ENCODE measurements at regions not wholly inside any gene's neighbourhood (a gene's known extent, or its start where the extent isn't known, plus 50 kb on each side); places are given as distances from the start of the nearest gene placed in this dataset.

DNA sequence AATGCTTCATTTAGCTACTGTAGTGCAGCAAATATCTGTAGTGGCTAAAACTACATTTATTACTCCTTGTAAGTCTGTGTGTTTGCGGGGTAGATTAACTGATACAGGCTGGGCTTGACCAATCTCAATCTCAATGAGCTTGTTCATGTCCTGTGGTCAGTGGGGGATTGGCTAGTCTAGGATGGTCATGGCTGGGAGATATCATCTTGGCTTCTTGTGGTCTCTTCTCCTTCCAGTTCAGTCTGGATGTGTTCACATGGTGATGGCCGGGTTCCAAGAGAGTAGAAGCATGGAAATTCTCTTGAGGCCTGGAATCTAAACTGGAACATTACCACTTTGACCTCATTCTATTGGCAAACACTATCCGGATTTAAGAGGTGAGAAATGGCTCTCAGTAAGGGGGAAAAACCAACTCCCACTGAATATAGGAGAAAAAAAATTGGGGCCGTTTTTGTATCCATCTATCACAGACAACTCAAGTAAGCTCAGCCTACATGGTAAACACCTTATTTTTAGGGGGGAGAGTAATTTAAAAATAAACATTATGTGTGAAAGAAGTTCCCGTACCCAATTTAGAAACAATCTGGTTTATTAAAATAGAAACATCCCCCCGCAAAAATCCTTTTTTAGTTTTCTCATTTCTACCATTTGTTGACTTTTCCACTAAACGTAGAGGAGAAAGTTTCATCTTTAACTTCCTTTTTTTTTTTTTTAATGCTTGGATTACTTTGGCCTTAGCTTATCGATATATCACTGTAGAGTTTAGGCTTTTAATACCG lies 284.9 kb upstream of the TBC1D5 start:
- ATAC-seq (ENCODE audit: low FRiP score), result no peak

DNA sequence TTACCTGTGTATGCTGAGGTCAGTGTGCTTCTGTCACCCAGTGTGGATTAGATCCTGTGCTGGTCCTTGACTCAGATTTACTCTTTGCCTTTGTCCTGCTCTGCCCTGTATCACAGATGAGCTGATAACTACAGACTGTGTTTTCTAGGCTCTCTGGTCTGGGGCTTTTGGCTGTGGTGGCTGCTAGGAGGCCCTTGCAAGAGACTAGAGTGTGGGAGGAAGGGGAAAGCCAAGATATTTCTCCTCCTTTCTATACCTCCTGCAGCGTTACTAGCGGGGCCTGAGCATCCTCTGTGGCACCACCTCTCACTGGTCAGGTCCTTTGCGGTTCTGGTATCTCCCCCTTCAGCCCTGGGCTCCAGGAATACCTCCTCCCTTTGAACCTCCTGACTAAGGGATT lies 282.3 kb upstream of the TBC1D5 start:
- no peak for ATAC-seq (ENCODE audit: low FRiP score)
- DNase-seq (ENCODE audit: low spot score), result no peak
- TF ChIP-seq, protein P1, sequence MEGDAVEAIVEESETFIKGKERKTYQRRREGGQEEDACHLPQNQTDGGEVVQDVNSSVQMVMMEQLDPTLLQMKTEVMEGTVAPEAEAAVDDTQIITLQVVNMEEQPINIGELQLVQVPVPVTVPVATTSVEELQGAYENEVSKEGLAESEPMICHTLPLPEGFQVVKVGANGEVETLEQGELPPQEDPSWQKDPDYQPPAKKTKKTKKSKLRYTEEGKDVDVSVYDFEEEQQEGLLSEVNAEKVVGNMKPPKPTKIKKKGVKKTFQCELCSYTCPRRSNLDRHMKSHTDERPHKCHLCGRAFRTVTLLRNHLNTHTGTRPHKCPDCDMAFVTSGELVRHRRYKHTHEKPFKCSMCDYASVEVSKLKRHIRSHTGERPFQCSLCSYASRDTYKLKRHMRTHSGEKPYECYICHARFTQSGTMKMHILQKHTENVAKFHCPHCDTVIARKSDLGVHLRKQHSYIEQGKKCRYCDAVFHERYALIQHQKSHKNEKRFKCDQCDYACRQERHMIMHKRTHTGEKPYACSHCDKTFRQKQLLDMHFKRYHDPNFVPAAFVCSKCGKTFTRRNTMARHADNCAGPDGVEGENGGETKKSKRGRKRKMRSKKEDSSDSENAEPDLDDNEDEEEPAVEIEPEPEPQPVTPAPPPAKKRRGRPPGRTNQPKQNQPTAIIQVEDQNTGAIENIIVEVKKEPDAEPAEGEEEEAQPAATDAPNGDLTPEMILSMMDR (IDR thresholded peaks at IDR 0.05), result no peak

More for the DNA sequence above, 284.9 kb upstream of the TBC1D5 start:
- TF ChIP-seq, protein P1 (IDR thresholded peaks at IDR 0.05), result no peak
- no peak for DNase-seq (ENCODE audit: low spot score)

DNA sequence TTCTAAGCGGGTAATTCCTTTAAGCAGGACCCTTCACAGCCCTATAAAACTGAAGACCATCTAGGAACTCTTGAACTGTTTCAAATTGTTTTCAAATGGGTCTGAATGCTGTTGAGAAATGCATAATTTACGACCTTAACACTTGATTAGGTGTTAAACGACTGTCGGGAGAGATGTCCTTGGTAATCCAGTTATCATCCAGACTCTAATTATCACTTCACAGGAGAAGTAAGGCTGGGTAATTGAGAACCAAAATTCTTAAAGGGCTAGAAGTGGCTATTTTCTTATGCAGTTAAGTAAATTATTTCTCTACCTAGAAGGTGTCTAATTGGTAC lies 276.7 kb upstream of the TBC1D5 start:
- DNase-seq (ENCODE audit: low spot score), result no peak
- TF ChIP-seq, protein P1 (IDR thresholded peaks at IDR 0.05), result no peak
- ATAC-seq (ENCODE audit: low FRiP score), result no peak

DNA sequence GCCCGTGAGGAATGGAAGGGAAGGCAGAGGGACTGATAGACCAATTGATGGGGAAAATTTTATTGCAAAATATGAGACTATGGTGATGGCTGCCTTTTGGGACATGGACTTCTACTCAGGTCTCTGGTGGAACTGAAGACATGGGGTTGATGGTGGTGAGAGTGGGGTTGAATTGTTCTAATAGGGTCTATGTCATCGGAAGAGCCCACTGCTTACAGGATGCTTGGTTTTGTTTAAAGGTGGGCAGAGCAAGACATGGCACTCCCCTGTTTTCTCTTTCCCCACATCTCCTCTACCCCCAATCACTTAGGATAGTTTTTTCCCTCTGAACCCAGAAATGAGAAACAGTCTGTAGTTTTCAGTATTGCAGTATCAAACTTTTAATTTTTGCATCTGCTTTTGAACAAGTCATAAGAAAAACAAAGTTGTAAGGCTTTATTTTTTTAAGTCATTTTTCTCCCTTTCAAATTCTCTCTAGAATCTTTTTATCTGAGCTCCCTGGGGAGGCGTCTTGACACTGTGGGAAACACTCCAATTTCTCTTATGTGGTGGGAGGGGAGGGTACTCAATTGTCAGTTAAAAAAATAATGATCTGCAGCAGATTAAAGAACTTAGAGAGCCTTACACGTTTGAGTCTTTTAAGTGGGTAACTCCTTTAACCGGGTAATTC lies 276.2 kb upstream of the TBC1D5 start:
- DNase-seq (ENCODE audit: low spot score) (no peak), ATAC-seq (ENCODE audit: low FRiP score) (no peak)
- TF ChIP-seq, protein P1 (IDR thresholded peaks at IDR 0.05), result no peak

DNA sequence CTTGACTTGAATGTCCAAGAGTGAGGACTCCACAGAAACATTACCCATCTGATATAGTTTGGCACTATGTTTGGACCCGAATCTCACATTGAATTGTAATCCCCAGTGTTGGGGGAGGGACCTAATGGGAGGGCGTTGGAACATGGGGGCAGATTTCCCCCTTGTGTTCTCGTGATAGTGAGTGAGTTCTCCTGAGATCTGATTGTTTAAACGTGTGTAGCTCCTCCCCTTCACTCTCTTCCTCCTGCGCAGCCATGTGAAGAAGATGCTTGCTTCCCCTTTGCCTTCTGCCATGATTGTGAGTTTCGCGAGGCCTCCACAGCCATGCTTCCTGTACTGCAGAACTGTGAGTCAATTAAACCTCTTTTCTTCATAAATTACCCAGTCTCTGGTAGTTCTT lies 273.9 kb upstream of the TBC1D5 start:
- TF ChIP-seq, protein P1 (IDR thresholded peaks at IDR 0.05), result no peak
- DNase-seq (ENCODE audit: low spot score) (no peak), ATAC-seq (ENCODE audit: low FRiP score) (no peak)

DNA sequence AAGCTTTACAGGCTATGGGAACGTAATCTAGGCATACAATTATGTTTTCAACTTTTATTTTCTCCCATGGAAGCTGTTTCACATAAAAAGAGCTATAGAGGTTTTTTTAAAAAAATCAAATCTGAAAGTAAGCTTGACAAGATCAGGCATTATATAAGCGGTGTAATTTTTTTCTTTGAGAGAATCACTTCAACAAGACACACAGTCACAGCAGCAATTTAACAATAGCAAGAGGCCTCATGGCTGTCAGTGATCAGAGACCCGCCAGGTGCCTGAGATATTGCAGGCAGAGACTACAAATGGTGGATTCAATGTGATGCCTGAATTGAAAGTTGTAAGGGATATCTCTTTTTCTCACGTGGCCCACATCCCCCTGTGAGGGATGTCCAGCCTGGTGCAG lies 270.5 kb upstream of the TBC1D5 start:
- ATAC-seq (ENCODE audit: low FRiP score), result no peak
- TF ChIP-seq, protein P1 (IDR thresholded peaks at IDR 0.05), result no peak
- DNase-seq (ENCODE audit: low spot score), result no peak

DNA sequence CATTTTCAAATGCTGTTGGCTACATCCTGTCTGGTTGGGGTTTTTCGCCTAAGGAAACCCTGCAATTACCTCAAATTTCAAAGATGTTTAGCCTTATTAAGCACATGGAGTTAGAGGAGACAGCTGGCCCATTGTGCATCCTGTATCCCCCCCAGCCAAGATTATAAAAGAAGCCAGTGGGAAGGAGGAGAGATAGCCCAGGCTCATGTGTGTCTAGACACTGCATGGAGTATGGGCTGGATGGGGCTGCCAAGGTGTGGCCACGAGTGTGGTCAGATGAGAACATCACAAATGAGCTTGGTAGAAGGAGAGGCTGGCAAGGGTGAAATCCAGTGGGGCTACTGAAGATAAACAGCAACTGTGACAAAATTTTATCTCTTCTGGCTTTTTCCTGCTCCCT lies 270.0 kb upstream of the TBC1D5 start:
- DNase-seq (ENCODE audit: low spot score) (no peak), ATAC-seq (ENCODE audit: low FRiP score) (no peak)
- TF ChIP-seq, protein P1 (IDR thresholded peaks at IDR 0.05), result no peak
